ENCODE measurements at regions not wholly inside any gene's neighbourhood (a gene's known extent, or its start where the extent isn't known, plus 50 kb on each side); places are given as distances from the start of the nearest gene placed in this dataset.

DNA sequence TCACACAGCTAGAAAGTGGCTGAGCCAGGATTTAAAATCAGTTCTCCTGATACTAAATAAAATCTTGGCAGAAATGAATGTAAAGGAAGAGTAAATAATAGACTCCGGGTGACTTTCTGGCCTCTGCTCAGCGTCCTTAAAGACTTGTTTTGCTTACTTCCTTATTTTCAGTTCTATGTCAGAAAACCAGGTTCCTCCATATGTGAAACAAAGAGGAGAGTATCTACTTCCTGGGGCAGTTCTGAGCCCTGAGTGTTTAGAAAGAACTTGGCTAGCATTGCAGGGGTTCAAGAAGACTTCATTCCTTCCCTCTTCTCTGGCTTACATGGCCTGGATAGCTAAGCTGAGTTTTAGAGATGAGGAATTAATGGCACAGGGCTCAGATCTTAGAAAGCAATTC, 222.8 kb upstream of the TLE3 start:
- WGBS (ENCODE audit: insufficient coverage, low coverage, missing lambda C conversion rate): 10% methylated on average over 2 of the region's 2 CpGs
- ChIA-PET CTCF (ENCODE audit: low intra/inter-chr PET ratio) (no interaction called here), POLR2A (no interaction called here)
- H3K36me3 ChIP-seq (ENCODE audit: control insufficient read depth, insufficient read depth, low read length): no peaks in the 10 kb centered on the region
- ATAC-seq (no peak), FAIRE-seq (no peak), DNase-seq (ENCODE audit: extremely low read depth in 1 of 4, low spot score in 3 of 4) (no peak)
- no peak overlapping the region for H3K9ac ChIP-seq (ENCODE audit: insufficient read depth in 1 of 2, low read depth in 2 of 2, low read length in 2 of 2)
- no TSS peak for BruUV-seq (replicated peaks)
- no peak overlapping the region for H3K27ac ChIP-seq (ENCODE audit: extremely low read depth, low read depth, low read length)
- no peaks in the 10 kb centered on the region for H3K4me1 ChIP-seq (replicated peaks in 1 of 2; ENCODE audit: control insufficient read depth in 2 of 2, insufficient read depth in 2 of 2, low read length in 2 of 2)
- peaks cover 21 to 66% of the 10 kb centered on the region in 2 experiments for H3K27me3 ChIP-seq (ENCODE audit: control insufficient read depth in 2 of 2, insufficient read depth in 2 of 2, low read length in 2 of 2)
- no peak overlapping the region for H3K4me2 ChIP-seq (ENCODE audit: insufficient read depth, low read length)
- no peaks in the 10 kb centered on the region; the same call in 1 of the 2 replicates for H4K20me1 ChIP-seq (replicated peaks; ENCODE audit: control insufficient read depth, insufficient read depth, low read length)
- H3K79me2 ChIP-seq (ENCODE audit: control insufficient read depth, insufficient read depth, low read length): no peaks in the 10 kb centered on the region
- H3K9me3 ChIP-seq (replicated peaks; ENCODE audit: control insufficient read depth, insufficient read depth, low read depth, low read length): no peaks in the 10 kb centered on the region
- no peaks in the 10 kb centered on the region for H3K9me1 ChIP-seq (ENCODE audit: control insufficient read depth, insufficient read depth, low read length)
- TF ChIP-seq PCBP1 (IDR thresholded peaks at IDR 0.05; ENCODE audit: low read depth, low read length, poor library complexity, severe bottlenecking) (no peak), HEY1 (CRISPR knock-in tag; IDR thresholded peaks at IDR 0.05; ENCODE audit: borderline replicate concordance) (no peak), ZBED1 (IDR thresholded peaks at IDR 0.05) (no peak), TAF1 (IDR thresholded peaks at IDR 0.05; ENCODE audit: control insufficient read depth, extremely low read depth, insufficient read depth, low read length, severe bottlenecking) (no peak), NRF1 (conservative IDR thresholded peaks at IDR 0.05 in 1 of 2, IDR thresholded peaks at IDR 0.05 in 1 of 2) (no peak), SIRT6 (IDR thresholded peaks at IDR 0.05; ENCODE audit: low read depth, low read length) (no peak), HMG20B (CRISPR knock-in tag; IDR thresholded peaks at IDR 0.05) (no peak), NFIX (CRISPR knock-in tag; IDR thresholded peaks at IDR 0.05; ENCODE audit: low read depth) (no peak), KLF1 (tag; IDR thresholded peaks at IDR 0.05) (no peak), RBM15 (IDR thresholded peaks at IDR 0.05; ENCODE audit: insufficient read depth, low read length) (no peak), ARNT (IDR thresholded peaks at IDR 0.05) (no peak), ZFX (CRISPR knock-in tag; IDR thresholded peaks at IDR 0.05) (no peak)
- TF ChIP-seq, protein P1, sequence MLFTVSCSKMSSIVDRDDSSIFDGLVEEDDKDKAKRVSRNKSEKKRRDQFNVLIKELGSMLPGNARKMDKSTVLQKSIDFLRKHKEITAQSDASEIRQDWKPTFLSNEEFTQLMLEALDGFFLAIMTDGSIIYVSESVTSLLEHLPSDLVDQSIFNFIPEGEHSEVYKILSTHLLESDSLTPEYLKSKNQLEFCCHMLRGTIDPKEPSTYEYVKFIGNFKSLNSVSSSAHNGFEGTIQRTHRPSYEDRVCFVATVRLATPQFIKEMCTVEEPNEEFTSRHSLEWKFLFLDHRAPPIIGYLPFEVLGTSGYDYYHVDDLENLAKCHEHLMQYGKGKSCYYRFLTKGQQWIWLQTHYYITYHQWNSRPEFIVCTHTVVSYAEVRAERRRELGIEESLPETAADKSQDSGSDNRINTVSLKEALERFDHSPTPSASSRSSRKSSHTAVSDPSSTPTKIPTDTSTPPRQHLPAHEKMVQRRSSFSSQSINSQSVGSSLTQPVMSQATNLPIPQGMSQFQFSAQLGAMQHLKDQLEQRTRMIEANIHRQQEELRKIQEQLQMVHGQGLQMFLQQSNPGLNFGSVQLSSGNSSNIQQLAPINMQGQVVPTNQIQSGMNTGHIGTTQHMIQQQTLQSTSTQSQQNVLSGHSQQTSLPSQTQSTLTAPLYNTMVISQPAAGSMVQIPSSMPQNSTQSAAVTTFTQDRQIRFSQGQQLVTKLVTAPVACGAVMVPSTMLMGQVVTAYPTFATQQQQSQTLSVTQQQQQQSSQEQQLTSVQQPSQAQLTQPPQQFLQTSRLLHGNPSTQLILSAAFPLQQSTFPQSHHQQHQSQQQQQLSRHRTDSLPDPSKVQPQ (CRISPR knock-in tag; IDR thresholded peaks at IDR 0.05; ENCODE audit: borderline replicate concordance): no peak
- TF ChIP-seq, protein P2, sequence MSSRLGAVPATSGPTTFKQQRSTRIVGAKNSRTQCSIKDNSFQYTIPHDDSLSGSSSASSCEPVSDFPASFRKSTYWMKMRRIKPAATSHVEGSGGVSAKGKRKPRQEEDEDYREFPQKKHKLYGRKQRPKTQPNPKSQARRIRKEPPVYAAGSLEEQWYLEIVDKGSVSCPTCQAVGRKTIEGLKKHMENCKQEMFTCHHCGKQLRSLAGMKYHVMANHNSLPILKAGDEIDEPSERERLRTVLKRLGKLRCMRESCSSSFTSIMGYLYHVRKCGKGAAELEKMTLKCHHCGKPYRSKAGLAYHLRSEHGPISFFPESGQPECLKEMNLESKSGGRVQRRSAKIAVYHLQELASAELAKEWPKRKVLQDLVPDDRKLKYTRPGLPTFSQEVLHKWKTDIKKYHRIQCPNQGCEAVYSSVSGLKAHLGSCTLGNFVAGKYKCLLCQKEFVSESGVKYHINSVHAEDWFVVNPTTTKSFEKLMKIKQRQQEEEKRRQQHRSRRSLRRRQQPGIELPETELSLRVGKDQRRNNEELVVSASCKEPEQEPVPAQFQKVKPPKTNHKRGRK (tag; IDR thresholded peaks at IDR 0.05): no peak
- TF ChIP-seq, protein P3, sequence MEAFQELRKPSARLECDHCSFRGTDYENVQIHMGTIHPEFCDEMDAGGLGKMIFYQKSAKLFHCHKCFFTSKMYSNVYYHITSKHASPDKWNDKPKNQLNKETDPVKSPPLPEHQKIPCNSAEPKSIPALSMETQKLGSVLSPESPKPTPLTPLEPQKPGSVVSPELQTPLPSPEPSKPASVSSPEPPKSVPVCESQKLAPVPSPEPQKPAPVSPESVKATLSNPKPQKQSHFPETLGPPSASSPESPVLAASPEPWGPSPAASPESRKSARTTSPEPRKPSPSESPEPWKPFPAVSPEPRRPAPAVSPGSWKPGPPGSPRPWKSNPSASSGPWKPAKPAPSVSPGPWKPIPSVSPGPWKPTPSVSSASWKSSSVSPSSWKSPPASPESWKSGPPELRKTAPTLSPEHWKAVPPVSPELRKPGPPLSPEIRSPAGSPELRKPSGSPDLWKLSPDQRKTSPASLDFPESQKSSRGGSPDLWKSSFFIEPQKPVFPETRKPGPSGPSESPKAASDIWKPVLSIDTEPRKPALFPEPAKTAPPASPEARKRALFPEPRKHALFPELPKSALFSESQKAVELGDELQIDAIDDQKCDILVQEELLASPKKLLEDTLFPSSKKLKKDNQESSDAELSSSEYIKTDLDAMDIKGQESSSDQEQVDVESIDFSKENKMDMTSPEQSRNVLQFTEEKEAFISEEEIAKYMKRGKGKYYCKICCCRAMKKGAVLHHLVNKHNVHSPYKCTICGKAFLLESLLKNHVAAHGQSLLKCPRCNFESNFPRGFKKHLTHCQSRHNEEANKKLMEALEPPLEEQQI (IDR thresholded peaks at IDR 0.05): no peak
- no peak overlapping the region for H3K4me3 ChIP-seq
- H2AFZ ChIP-seq (ENCODE audit: low read depth, low read length): no peak overlapping the region
- in situ Hi-C loops (cut with MboI) (no loop called here), intact Hi-C loops (cut with micrococcal nuclease) (no loop called here)
